Lower leg skin (tissue), 3 donors: ENCODE measurements at regions not wholly inside any gene's neighbourhood (a gene's known extent, or its start where the extent isn't known, plus 50 kb on each side); places are given as distances from the start of the nearest gene placed in this dataset.

Experiments
- POLR2A ChIP-seq, 2 donors: fragments of 450-650 bp; IDR thresholded peaks; one replicate each; pipeline ENCODE4 v1.6.1; 2016 to 2017; ENCODE audit warnings: antibody characterized with exemption in 2 of 2, mild to moderate bottlenecking in 1 of 2, moderate library complexity in 1 of 2
- TF ChIP-seq, protein P1 (sequence below), 3 donors: fragments of 450-650 bp; IDR thresholded peaks; one replicate each; pipeline ENCODE4 v1.5.1; 2016; ENCODE audit warnings: antibody characterized with exemption in 3 of 3, mild to moderate bottlenecking in 3 of 3, moderate library complexity in 2 of 3

DNA sequence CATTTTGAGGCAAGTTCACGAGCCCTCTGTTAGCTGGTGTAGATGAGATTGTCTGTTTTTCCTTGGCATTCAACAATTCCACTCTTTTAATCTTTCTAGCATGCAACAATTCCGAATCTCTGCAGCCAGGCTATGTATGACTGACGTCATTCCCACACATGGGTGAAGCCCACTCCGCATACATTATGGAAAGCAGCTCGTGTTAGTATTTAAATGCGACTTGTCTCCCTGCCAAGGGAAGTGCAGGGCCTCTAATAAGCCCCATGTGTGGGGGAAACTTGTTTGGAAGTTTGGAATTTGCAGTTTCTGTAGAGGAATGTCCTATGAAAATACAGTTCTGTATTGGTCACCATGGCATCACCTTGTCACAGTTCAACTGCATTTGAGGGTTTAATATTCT, 146.0 kb upstream of the FBXL7 start:
- TF ChIP-seq, protein P1, sequence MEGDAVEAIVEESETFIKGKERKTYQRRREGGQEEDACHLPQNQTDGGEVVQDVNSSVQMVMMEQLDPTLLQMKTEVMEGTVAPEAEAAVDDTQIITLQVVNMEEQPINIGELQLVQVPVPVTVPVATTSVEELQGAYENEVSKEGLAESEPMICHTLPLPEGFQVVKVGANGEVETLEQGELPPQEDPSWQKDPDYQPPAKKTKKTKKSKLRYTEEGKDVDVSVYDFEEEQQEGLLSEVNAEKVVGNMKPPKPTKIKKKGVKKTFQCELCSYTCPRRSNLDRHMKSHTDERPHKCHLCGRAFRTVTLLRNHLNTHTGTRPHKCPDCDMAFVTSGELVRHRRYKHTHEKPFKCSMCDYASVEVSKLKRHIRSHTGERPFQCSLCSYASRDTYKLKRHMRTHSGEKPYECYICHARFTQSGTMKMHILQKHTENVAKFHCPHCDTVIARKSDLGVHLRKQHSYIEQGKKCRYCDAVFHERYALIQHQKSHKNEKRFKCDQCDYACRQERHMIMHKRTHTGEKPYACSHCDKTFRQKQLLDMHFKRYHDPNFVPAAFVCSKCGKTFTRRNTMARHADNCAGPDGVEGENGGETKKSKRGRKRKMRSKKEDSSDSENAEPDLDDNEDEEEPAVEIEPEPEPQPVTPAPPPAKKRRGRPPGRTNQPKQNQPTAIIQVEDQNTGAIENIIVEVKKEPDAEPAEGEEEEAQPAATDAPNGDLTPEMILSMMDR (IDR thresholded peaks at IDR 0.05), result no peak
- no peak for TF ChIP-seq POLR2A (IDR thresholded peaks at IDR 0.05)
